Fibroblast of lung (primary cell): ENCODE measurements at regions not wholly inside any gene's neighbourhood (a gene's known extent, or its start where the extent isn't known, plus 50 kb on each side); places are given as distances from the start of the nearest gene placed in this dataset.

ENCODE experiments used
- DNase-seq, 2 donors: peaks; one replicate each; pipeline versions ENCODE4 v3.0.0 to v3.0.0-alpha.2; 2010; ENCODE audit warnings: low read depth in 2 of 2
- H2AFZ ChIP-seq: 2 replicates; pipeline ENCODE4 v1.5.1; 2012; ENCODE audit warnings: low read length, control low read depth, inconsistent platforms
- H3K27ac ChIP-seq: 2 replicates; pipeline ENCODE4 v1.5.1; 2011; ENCODE audit warnings: low read length, control low read depth; ENCODE audit not compliant: insufficient read depth
- H3K27me3 ChIP-seq: 2 replicates; pipeline ENCODE4 v1.5.1; 2011; ENCODE audit warnings: mild to moderate bottlenecking, low read length; ENCODE audit not compliant: control insufficient read depth, insufficient read depth
- H3K36me3 ChIP-seq: 2 replicates; pipeline ENCODE4 v1.5.1; 2011; ENCODE audit warnings: low read length; ENCODE audit not compliant: control insufficient read depth, insufficient read depth
- H3K4me1 ChIP-seq: 2 replicates; pipeline ENCODE4 v1.5.1; 2011; ENCODE audit warnings: low read length; ENCODE audit not compliant: control insufficient read depth, insufficient read depth; ENCODE audit errors: extremely low read depth
- H3K4me2 ChIP-seq: 2 replicates; pipeline ENCODE4 v1.5.1; 2011; ENCODE audit warnings: low read length, control low read depth; ENCODE audit not compliant: insufficient read depth; ENCODE audit errors: extremely low read depth
- H3K4me3 ChIP-seq, 4 experiments: fragments of 200-600 bp in 1 of 4; sonication (generic) in 1 of 4; replicated peaks in 1 of 4; 2 replicates each; pipeline ENCODE4 v1.5.1; 2011 to 2016; ENCODE audit warnings: low read length in 4 of 4, low read depth in 3 of 4, mild to moderate bottlenecking in 3 of 4, control low read depth in 2 of 4, inconsistent platforms in 1 of 4, mixed read lengths in 1 of 4; ENCODE audit not compliant: insufficient read depth in 1 of 4; ENCODE audit errors: control extremely low read depth in 1 of 4
- H3K79me2 ChIP-seq: 2 replicates; pipeline ENCODE4 v1.5.1; 2012; ENCODE audit warnings: mild to moderate bottlenecking, low read length, inconsistent platforms; ENCODE audit not compliant: control insufficient read depth, insufficient read depth
- H3K9ac ChIP-seq: 2 replicates; pipeline ENCODE4 v1.5.1; 2011; ENCODE audit warnings: mild to moderate bottlenecking, low read length, control low read depth; ENCODE audit not compliant: insufficient read depth
- H3K9me3 ChIP-seq: 2 replicates; pipeline ENCODE4 v1.5.1; 2012; ENCODE audit warnings: low read depth, low read length; ENCODE audit not compliant: control insufficient read depth, insufficient read depth
- H4K20me1 ChIP-seq: 2 replicates; pipeline ENCODE4 v1.5.1; 2011; ENCODE audit warnings: low read length; ENCODE audit not compliant: control insufficient read depth, insufficient read depth; ENCODE audit errors: extremely low read depth
- EZH2 ChIP-seq: IDR thresholded peaks from 2 replicates; pipeline ENCODE4 v1.5.1; 2012; ENCODE audit warnings: low read length, control low read depth, mild to moderate bottlenecking; ENCODE audit errors: missing control alignments
- TF ChIP-seq, protein P1 (sequence below), 2 donors: IDR thresholded peaks in 1 of 2; conservative IDR thresholded peaks in 1 of 2; 1 replicate in 1 of 2; 2 replicates in 1 of 2; pipeline ENCODE4 v1.5.1; 2011 to 2012; ENCODE audit warnings: low read length in 2 of 2, control low read depth in 1 of 2, inconsistent platforms in 1 of 2, low read depth in 1 of 2, mild to moderate bottlenecking in 1 of 2

DNA sequence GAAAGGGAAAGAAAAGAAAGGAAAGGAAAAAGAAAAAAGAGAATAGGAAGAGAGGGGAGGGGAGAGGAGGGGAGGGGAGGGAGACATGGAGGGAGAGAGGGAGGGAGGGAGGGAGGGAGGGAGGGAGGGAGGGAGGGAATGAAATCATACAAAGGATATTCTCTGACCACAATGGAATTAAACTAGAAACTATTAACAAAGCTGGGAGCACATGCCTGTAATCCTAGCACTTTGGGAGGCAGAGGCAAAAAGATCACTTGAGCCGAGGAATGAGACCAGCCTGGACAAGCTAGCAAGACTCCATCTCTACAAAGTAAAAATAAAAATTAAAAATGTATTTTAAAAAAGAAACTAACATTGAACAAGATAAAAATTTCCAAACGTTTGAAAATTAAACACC, 62.8 kb downstream of the ILRUN start:
- no peak for DNase-seq
- Histone ChIP-seq H2AFZ (no peak overlapping the region), H3K79me2 (no peaks in the 10 kb centered on the region), H3K27me3 (no peaks in the 10 kb centered on the region), H3K36me3 (no peaks in the 10 kb centered on the region), H3K4me1 (peaks cover 2% of the 10 kb centered on the region), H3K4me3 (no peak overlapping the region), H3K27ac (no peak overlapping the region), H3K9ac (no peak overlapping the region), H4K20me1 (no peaks in the 10 kb centered on the region), H3K9me3 (no peaks in the 10 kb centered on the region), H3K4me2 (no peak overlapping the region)
- TF ChIP-seq, protein P1, sequence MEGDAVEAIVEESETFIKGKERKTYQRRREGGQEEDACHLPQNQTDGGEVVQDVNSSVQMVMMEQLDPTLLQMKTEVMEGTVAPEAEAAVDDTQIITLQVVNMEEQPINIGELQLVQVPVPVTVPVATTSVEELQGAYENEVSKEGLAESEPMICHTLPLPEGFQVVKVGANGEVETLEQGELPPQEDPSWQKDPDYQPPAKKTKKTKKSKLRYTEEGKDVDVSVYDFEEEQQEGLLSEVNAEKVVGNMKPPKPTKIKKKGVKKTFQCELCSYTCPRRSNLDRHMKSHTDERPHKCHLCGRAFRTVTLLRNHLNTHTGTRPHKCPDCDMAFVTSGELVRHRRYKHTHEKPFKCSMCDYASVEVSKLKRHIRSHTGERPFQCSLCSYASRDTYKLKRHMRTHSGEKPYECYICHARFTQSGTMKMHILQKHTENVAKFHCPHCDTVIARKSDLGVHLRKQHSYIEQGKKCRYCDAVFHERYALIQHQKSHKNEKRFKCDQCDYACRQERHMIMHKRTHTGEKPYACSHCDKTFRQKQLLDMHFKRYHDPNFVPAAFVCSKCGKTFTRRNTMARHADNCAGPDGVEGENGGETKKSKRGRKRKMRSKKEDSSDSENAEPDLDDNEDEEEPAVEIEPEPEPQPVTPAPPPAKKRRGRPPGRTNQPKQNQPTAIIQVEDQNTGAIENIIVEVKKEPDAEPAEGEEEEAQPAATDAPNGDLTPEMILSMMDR (conservative IDR thresholded peaks at IDR 0.05 in 1 of 2, IDR thresholded peaks at IDR 0.05 in 1 of 2; ENCODE audit: low read depth in 1 of 2, low read length in 2 of 2), result no peak
- TF ChIP-seq EZH2, result no peak

DNA sequence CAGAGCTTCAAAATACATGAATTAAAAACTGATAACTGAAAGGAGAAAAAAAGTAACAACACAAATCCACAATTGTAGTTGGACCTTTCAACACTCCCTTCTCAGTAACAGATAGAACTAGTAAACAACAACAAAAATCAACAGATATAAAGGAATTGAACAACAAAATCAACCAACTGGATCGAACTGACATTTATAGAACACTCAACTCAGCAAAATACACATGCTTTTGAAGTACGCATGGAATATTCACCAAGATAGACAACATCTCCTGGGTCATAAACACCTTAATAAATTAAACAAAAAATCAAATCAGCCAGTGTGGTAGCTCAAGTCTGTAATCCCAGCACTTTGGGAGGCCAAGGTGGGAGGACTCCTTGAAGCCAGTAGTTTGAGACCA, 63.3 kb downstream of the ILRUN start:
- no peaks in the 10 kb centered on the region for H3K79me2 ChIP-seq
- no peaks in the 10 kb centered on the region for H3K27me3 ChIP-seq
- H3K4me2 ChIP-seq, result no peak overlapping the region
- H4K20me1 ChIP-seq, result no peaks in the 10 kb centered on the region
- H3K4me3 ChIP-seq, result no peak overlapping the region
- no peaks in the 10 kb centered on the region for H3K9me3 ChIP-seq
- no peak overlapping the region for H3K27ac ChIP-seq
- H3K4me1 ChIP-seq, result peaks cover 2% of the 10 kb centered on the region
- TF ChIP-seq, protein P1 (conservative IDR thresholded peaks at IDR 0.05 in 1 of 2, IDR thresholded peaks at IDR 0.05 in 1 of 2; ENCODE audit: low read depth in 1 of 2, low read length in 2 of 2), result no peak
- no peak for TF ChIP-seq EZH2
- H2AFZ ChIP-seq, result no peak overlapping the region
- no peaks in the 10 kb centered on the region for H3K36me3 ChIP-seq
- no peak overlapping the region for H3K9ac ChIP-seq
- no peak for DNase-seq

DNA sequence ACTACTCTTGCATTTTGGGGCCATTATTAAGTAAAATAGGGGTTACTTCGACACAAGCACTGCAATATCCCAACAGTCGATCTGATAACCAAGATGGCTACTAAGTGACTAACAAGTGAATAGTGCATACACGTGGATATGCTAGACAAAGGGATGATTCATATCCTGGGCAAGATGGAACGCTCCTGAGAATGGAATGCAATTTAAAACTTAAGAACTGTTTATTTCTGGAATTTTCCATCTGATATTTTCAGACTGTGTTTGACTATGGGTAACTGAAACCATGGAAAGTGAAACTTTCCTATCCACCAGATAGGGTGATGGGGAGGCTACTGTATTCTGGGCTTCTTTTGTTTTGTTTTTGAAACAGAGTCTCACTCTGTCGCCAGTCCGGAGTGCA, 66.5 kb downstream of the ILRUN start:
- H2AFZ ChIP-seq, result no peak overlapping the region

More for the DNA sequence above, 66.5 kb downstream of the ILRUN start:
- no peak overlapping the region for H3K9ac ChIP-seq
- no peak overlapping the region for H3K4me3 ChIP-seq
- H3K9me3 ChIP-seq, result no peaks in the 10 kb centered on the region
- TF ChIP-seq EZH2, result no peak
- TF ChIP-seq, protein P1 (conservative IDR thresholded peaks at IDR 0.05 in 1 of 2, IDR thresholded peaks at IDR 0.05 in 1 of 2; ENCODE audit: low read depth in 1 of 2, low read length in 2 of 2), result no peak
- no peaks in the 10 kb centered on the region for H3K36me3 ChIP-seq
- H3K27me3 ChIP-seq, result no peaks in the 10 kb centered on the region
- H3K4me2 ChIP-seq, result no peak overlapping the region
- DNase-seq, result peak; percentile 76 to 96
- H3K4me1 ChIP-seq, result peaks cover 2% of the 10 kb centered on the region
- H3K79me2 ChIP-seq, result no peaks in the 10 kb centered on the region
- peak overlapping the region; percentile 66 for H3K27ac ChIP-seq
- no peaks in the 10 kb centered on the region for H4K20me1 ChIP-seq
